ENCODE measurements at regions not wholly inside any gene's neighbourhood (a gene's known extent, or its start where the extent isn't known, plus 50 kb on each side); places are given as distances from the start of the nearest gene placed in this dataset.

DNA sequence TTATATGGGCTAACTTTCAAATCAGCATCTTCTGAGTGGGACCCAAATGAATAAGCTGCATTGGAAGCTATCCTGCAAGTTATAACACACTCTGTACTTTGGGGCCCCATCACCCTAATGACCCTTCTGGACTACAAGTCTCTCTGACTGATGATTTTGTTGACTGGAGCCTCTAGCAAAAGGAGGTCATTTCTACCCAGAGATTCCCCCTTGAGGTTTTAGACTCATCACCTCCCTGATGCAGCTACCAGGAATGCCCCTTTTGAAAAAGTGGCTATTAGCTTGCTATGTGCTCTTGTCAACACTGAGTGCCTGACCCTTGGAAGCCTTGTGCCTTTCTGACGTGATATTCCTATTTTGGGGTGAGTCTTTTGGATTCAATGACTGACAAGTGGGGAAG is 54.5 kb upstream of the NEMP2 start:
- ChIA-PET CTCF (no interaction called here), POLR2A (no interaction called here)
- intact Hi-C loops (cut with micrococcal nuclease) (no loop called here), dilution Hi-C loops (cut with MboI; ENCODE audit: extremely low pct_ligation_motif_present, low sequenced_read_pairs) (no loop called here)
- H3K9me1 ChIP-seq (replicated peaks; ENCODE audit: control insufficient read depth, extremely low read depth, insufficient read depth, low read length), result no peaks in the 10 kb centered on the region
- no peaks in the 10 kb centered on the region for H4K20me1 ChIP-seq (replicated peaks; ENCODE audit: control insufficient read depth, extremely low read depth, insufficient read depth, low read length)
- no peak overlapping the region for H3K4me3 ChIP-seq (replicated peaks in 1 of 3; ENCODE audit: insufficient read depth in 1 of 3, low read depth in 1 of 3, low read length in 3 of 3)
- BruUV-seq (replicated peaks), result no TSS peak
- no peak overlapping the region for H3K27ac ChIP-seq (ENCODE audit: insufficient read depth, low read depth, low read length)
- H3K9ac ChIP-seq (replicated peaks; ENCODE audit: extremely low read depth, insufficient read depth, low read length), result no peak overlapping the region
- no peaks in the 10 kb centered on the region for H3K36me3 ChIP-seq (ENCODE audit: control insufficient read depth in 2 of 2, extremely low read depth in 1 of 2, insufficient read depth in 2 of 2, low read length in 2 of 2)
- no peak overlapping the region for H3K4me2 ChIP-seq (ENCODE audit: insufficient read depth, low read length)
- H2AFZ ChIP-seq (ENCODE audit: low read depth, low read length), result no peak overlapping the region
- no peak for DNase-seq (ENCODE audit: low read depth, low spot score)
- no peaks in the 10 kb centered on the region for H3K27me3 ChIP-seq (ENCODE audit: control insufficient read depth in 2 of 2, insufficient read depth in 2 of 2, low read length in 2 of 2)
- no peaks in the 10 kb centered on the region for H3K4me1 ChIP-seq (ENCODE audit: control insufficient read depth, extremely low read depth, insufficient read depth, low read length)
- no peak for FAIRE-seq
- TF ChIP-seq EZH2 (IDR thresholded peaks at IDR 0.05; ENCODE audit: borderline replicate concordance, low read depth, low read length, severe bottlenecking) (no peak), POLR2AphosphoS5 (IDR thresholded peaks at IDR 0.05; ENCODE audit: insufficient read depth, low read depth, low read length) (no peak), POLR2A (IDR thresholded peaks at IDR 0.05; ENCODE audit: low read depth, low read length) (no peak)
- TF ChIP-seq, protein P1, sequence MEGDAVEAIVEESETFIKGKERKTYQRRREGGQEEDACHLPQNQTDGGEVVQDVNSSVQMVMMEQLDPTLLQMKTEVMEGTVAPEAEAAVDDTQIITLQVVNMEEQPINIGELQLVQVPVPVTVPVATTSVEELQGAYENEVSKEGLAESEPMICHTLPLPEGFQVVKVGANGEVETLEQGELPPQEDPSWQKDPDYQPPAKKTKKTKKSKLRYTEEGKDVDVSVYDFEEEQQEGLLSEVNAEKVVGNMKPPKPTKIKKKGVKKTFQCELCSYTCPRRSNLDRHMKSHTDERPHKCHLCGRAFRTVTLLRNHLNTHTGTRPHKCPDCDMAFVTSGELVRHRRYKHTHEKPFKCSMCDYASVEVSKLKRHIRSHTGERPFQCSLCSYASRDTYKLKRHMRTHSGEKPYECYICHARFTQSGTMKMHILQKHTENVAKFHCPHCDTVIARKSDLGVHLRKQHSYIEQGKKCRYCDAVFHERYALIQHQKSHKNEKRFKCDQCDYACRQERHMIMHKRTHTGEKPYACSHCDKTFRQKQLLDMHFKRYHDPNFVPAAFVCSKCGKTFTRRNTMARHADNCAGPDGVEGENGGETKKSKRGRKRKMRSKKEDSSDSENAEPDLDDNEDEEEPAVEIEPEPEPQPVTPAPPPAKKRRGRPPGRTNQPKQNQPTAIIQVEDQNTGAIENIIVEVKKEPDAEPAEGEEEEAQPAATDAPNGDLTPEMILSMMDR (IDR thresholded peaks at IDR 0.05; ENCODE audit: extremely low read depth in 1 of 2, insufficient read depth in 1 of 2, low read depth in 1 of 2, low read length in 2 of 2), result no peak
- no peaks in the 10 kb centered on the region for H3K79me2 ChIP-seq (ENCODE audit: control insufficient read depth, insufficient read depth, low read length)
- no peaks in the 10 kb centered on the region for H3K9me3 ChIP-seq (replicated peaks; ENCODE audit: control insufficient read depth, insufficient read depth, low read length)

DNA sequence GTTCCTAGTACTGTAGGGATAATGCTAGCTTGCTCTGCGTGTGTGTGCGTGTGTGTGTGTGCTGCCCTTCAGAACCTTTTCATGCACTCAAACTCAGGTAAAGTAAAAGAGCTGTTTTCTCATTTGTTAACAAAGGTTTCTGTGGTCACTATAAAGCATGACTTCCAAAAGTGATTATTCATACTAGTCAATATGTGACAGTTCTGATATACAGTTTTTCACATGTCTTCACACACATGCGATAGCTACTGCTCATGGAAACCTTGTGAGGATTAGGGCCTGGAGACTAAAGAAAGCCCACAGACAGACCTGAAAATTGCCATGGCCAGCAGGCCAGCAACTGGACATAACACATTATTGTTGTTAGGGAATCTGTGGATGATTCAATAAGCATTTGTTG is 56.9 kb upstream of the NEMP2 start:
- ChIA-PET CTCF (no interaction called here), POLR2A (no interaction called here)
- Histone ChIP-seq H3K9me3 (replicated peaks; ENCODE audit: control insufficient read depth, insufficient read depth, low read length) (no peaks in the 10 kb centered on the region), H3K4me2 (ENCODE audit: insufficient read depth, low read length) (no peak overlapping the region), H3K27ac (ENCODE audit: insufficient read depth, low read depth, low read length) (no peak overlapping the region), H3K4me1 (ENCODE audit: control insufficient read depth, extremely low read depth, insufficient read depth, low read length) (no peaks in the 10 kb centered on the region), H3K27me3 (ENCODE audit: control insufficient read depth in 2 of 2, insufficient read depth in 2 of 2, low read length in 2 of 2) (no peaks in the 10 kb centered on the region), H3K79me2 (ENCODE audit: control insufficient read depth, insufficient read depth, low read length) (no peaks in the 10 kb centered on the region), H3K36me3 (ENCODE audit: control insufficient read depth in 2 of 2, extremely low read depth in 1 of 2, insufficient read depth in 2 of 2, low read length in 2 of 2) (no peaks in the 10 kb centered on the region), H3K9ac (replicated peaks; ENCODE audit: extremely low read depth, insufficient read depth, low read length) (no peak overlapping the region), H3K4me3 (replicated peaks in 1 of 3; ENCODE audit: insufficient read depth in 1 of 3, low read depth in 1 of 3, low read length in 3 of 3) (no peak overlapping the region), H3K9me1 (replicated peaks; ENCODE audit: control insufficient read depth, extremely low read depth, insufficient read depth, low read length) (no peaks in the 10 kb centered on the region), H4K20me1 (replicated peaks; ENCODE audit: control insufficient read depth, extremely low read depth, insufficient read depth, low read length) (no peaks in the 10 kb centered on the region), H2AFZ (ENCODE audit: low read depth, low read length) (no peak overlapping the region)
- BruUV-seq (replicated peaks), result no TSS peak
- FAIRE-seq (no peak), DNase-seq (ENCODE audit: low read depth, low spot score) (no peak)
- dilution Hi-C loops (cut with MboI; ENCODE audit: extremely low pct_ligation_motif_present, low sequenced_read_pairs), result no loop called here
- TF ChIP-seq, protein P1 (IDR thresholded peaks at IDR 0.05; ENCODE audit: extremely low read depth in 1 of 2, insufficient read depth in 1 of 2, low read depth in 1 of 2, low read length in 2 of 2), result no peak
- no peak for TF ChIP-seq EZH2 (IDR thresholded peaks at IDR 0.05; ENCODE audit: borderline replicate concordance, low read depth, low read length, severe bottlenecking)
- no peak for TF ChIP-seq POLR2AphosphoS5 (IDR thresholded peaks at IDR 0.05; ENCODE audit: insufficient read depth, low read depth, low read length)
- TF ChIP-seq, protein P2, sequence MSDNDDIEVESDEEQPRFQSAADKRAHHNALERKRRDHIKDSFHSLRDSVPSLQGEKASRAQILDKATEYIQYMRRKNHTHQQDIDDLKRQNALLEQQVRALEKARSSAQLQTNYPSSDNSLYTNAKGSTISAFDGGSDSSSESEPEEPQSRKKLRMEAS (IDR thresholded peaks at IDR 0.05; ENCODE audit: insufficient read depth, insufficient read length), result no peak
- no peak for TF ChIP-seq POLR2A (IDR thresholded peaks at IDR 0.05; ENCODE audit: low read depth, low read length)
- no peak for TF ChIP-seq MYC (IDR thresholded peaks at IDR 0.05; ENCODE audit: low read depth, low read length)
- TF ChIP-seq FOS (IDR thresholded peaks at IDR 0.05; ENCODE audit: borderline replicate concordance, insufficient read depth, low read length), result no peak
- TF ChIP-seq GATA2 (IDR thresholded peaks at IDR 0.05; ENCODE audit: insufficient read depth, insufficient read length, low read depth, low read length), result no peak
- TF ChIP-seq JUN (IDR thresholded peaks at IDR 0.05; ENCODE audit: borderline replicate concordance, insufficient read depth, insufficient read length, low read depth), result no peak
- intact Hi-C loops (cut with micrococcal nuclease), result no loop called here
